Keratinocyte (primary cell): ENCODE measurements at regions not wholly inside any gene's neighbourhood (a gene's known extent, or its start where the extent isn't known, plus 50 kb on each side); places are given as distances from the start of the nearest gene placed in this dataset.
"Not testable (repeated sequence)": the region's sequence is repeated elsewhere in the genome, so short reads cannot be mapped to it uniquely, and the experiment has no call there.

Experiments
- DNase-seq: peaks from one replicate; pipeline ENCODE4 v3.0.0-alpha.2; 2011; ENCODE audit warnings: low read depth, missing footprints, low spot score
- FAIRE-seq: peaks from 2 replicates; lab custom pipeline; 2011; peaks lifted over from hg19 to GRCh38; lab: Jason Lieb, UNC
- H2AFZ ChIP-seq: 2 replicates; pipeline ENCODE4 v1.6.0; 2012; ENCODE audit warnings: low read length, control low read depth, inconsistent platforms; ENCODE audit not compliant: control insufficient read depth
- H3K27ac ChIP-seq: 2 replicates; pipeline ENCODE4 v1.5.1; 2011; ENCODE audit warnings: low read length; ENCODE audit not compliant: control insufficient read depth, insufficient read depth
- H3K27me3 ChIP-seq: 3 replicates; pipeline ENCODE4 v1.6.0; 2011; ENCODE audit warnings: low read length; ENCODE audit not compliant: control insufficient read depth, insufficient read depth; ENCODE audit errors: extremely low read depth
- H3K36me3 ChIP-seq, 2 experiments: 2 replicates in 1 of 2; 3 replicates in 1 of 2; pipeline ENCODE4 v1.5.1; 2011; ENCODE audit warnings: low read length in 2 of 2, mild to moderate bottlenecking in 1 of 2; ENCODE audit not compliant: control insufficient read depth in 2 of 2, insufficient read depth in 2 of 2; ENCODE audit errors: extremely low read depth in 1 of 2
- H3K4me1 ChIP-seq: 3 replicates; pipeline ENCODE4 v1.5.1; 2011; ENCODE audit warnings: low read length; ENCODE audit not compliant: control insufficient read depth, insufficient read depth; ENCODE audit errors: extremely low read depth
- H3K4me2 ChIP-seq: 3 replicates; pipeline ENCODE4 v1.6.0; 2011; ENCODE audit warnings: low read depth, low read length; ENCODE audit not compliant: control insufficient read depth, insufficient read depth; ENCODE audit errors: extremely low read depth
- H3K4me3 ChIP-seq, 3 experiments: fragments of 200-600 bp in 1 of 3; sonication (generic) in 1 of 3; 2 replicates in 2 of 3; 3 replicates in 1 of 3; pipeline ENCODE4 v1.5.1; 2011 to 2016; ENCODE audit warnings: low read length in 3 of 3, mild to moderate bottlenecking in 3 of 3, control low read depth in 2 of 3, inconsistent platforms in 1 of 3, low read depth in 1 of 3, mixed read lengths in 1 of 3, mixed run types in 1 of 3, moderate library complexity in 1 of 3; ENCODE audit not compliant: control insufficient read depth in 2 of 3, insufficient read depth in 2 of 3; ENCODE audit errors: extremely low read depth in 1 of 3
- H3K79me2 ChIP-seq: 2 replicates; pipeline ENCODE4 v1.6.0; 2012; ENCODE audit warnings: low read length; ENCODE audit not compliant: control insufficient read depth, insufficient read depth
- H3K9ac ChIP-seq: 3 replicates; pipeline ENCODE4 v1.6.0; 2011; ENCODE audit warnings: low read length; ENCODE audit not compliant: control insufficient read depth, insufficient read depth; ENCODE audit errors: extremely low read depth
- H3K9me1 ChIP-seq: 3 replicates; pipeline ENCODE4 v1.6.0; 2011; ENCODE audit warnings: low read length; ENCODE audit not compliant: control insufficient read depth, insufficient read depth; ENCODE audit errors: extremely low read depth
- H3K9me3 ChIP-seq: 2 replicates; pipeline ENCODE4 v1.5.1; 2012; ENCODE audit warnings: low read depth, low read length; ENCODE audit not compliant: control insufficient read depth
- H4K20me1 ChIP-seq: 3 replicates; pipeline ENCODE4 v1.6.0; 2011; ENCODE audit warnings: low read length; ENCODE audit not compliant: control insufficient read depth, insufficient read depth; ENCODE audit errors: extremely low read depth
- EZH2 ChIP-seq: IDR thresholded peaks from one replicate; pipeline ENCODE4 v1.6.1; 2012; ENCODE audit warnings: inconsistent platforms, mild to moderate bottlenecking, low read length, moderate library complexity
- dilution Hi-C: fragments of 300-500 bp; cut with MboI; formaldehyde crosslinking; loops from one replicate; pipeline ENCODE4 v1.7.0; 2020; ENCODE audit warnings: low sequenced_read_pairs; ENCODE audit not compliant: extremely low pct_ligation_motif_present
- TF ChIP-seq, protein P1 (sequence below), 3 experiments: IDR thresholded peaks in 1 of 3; conservative IDR thresholded peaks in 1 of 3; optimal IDR thresholded peaks in 1 of 3; 2 replicates in 2 of 3; 3 replicates in 1 of 3; pipeline versions ENCODE3 to v1.5.1; 2011; ENCODE audit warnings: low read length in 3 of 3, mild to moderate bottlenecking in 3 of 3, moderate library complexity in 2 of 3, control low read depth in 1 of 3, inconsistent platforms in 1 of 3; ENCODE audit not compliant: insufficient read depth in 2 of 3; ENCODE audit errors: extremely low read depth in 1 of 3

DNA sequence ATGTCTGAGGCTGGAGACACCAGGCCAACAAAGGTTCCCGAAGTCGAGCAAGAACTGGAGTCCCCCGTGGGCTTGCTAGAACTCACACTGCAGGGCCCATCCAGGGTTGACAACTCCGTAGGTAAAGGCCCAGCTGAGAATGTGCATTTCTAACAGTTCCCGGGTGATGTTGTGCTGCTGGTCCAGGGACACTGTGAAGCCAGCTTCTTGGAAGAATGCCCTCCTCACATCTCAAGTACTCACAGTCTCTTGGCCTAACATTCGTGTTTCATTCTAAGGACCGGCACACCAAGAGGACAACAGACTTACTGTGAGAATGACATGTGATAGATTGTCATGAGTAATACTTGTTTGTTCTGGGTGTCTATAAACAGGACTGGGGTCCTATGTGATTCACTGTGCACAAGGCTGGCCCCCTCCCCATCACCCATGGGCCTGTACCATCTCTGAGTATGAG lies 682.3 kb upstream of the IGFBP3 start:
- H3K27ac ChIP-seq = no peak overlapping the region
- no peaks in the 10 kb centered on the region for H3K4me1 ChIP-seq
- no peaks in the 10 kb centered on the region for H3K9me3 ChIP-seq
- dilution Hi-C loops = no loop called here
- DNase-seq (no peak), FAIRE-seq (no peak)
- H3K4me2 ChIP-seq = no peak overlapping the region
- TF ChIP-seq, protein P1, sequence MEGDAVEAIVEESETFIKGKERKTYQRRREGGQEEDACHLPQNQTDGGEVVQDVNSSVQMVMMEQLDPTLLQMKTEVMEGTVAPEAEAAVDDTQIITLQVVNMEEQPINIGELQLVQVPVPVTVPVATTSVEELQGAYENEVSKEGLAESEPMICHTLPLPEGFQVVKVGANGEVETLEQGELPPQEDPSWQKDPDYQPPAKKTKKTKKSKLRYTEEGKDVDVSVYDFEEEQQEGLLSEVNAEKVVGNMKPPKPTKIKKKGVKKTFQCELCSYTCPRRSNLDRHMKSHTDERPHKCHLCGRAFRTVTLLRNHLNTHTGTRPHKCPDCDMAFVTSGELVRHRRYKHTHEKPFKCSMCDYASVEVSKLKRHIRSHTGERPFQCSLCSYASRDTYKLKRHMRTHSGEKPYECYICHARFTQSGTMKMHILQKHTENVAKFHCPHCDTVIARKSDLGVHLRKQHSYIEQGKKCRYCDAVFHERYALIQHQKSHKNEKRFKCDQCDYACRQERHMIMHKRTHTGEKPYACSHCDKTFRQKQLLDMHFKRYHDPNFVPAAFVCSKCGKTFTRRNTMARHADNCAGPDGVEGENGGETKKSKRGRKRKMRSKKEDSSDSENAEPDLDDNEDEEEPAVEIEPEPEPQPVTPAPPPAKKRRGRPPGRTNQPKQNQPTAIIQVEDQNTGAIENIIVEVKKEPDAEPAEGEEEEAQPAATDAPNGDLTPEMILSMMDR (optimal IDR thresholded peaks at IDR 0.05 in 1 of 3, IDR thresholded peaks at IDR 0.05 in 1 of 3, conservative IDR thresholded peaks at IDR 0.05 in 1 of 3; ENCODE audit: extremely low read depth in 1 of 3, insufficient read depth in 2 of 3, low read length in 3 of 3) = no peak
- TF ChIP-seq EZH2 = no peak
- no peak overlapping the region for H3K9ac ChIP-seq
- no peaks in the 10 kb centered on the region for H4K20me1 ChIP-seq
- H3K36me3 ChIP-seq = no peaks in the 10 kb centered on the region
- no peaks in the 10 kb centered on the region for H3K79me2 ChIP-seq
- H2AFZ ChIP-seq = no peak overlapping the region
- H3K27me3 ChIP-seq = no peaks in the 10 kb centered on the region
- no peak overlapping the region for H3K4me3 ChIP-seq
- H3K9me1 ChIP-seq = no peaks in the 10 kb centered on the region

DNA sequence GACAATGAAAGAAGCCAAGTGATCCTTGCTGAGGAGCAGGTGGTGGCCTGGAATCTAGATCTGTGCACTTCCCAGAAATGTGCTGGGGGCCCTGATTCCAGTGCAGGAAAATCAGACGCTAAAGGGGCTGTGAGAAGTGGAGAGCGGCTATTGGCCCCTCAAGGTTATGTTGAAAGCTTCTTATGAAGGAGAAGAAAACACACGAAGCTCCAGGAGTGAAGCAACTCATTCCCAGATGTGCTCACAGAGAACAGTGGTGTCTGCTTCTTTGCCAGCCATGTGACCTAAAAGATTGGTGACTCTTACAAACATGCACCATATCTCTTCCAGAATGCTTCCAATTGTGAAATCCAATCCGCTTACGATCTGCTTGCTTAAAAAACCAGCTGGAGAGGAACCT lies 679.3 kb upstream of the IGFBP3 start:
- no peak overlapping the region for H3K4me2 ChIP-seq
- no peaks in the 10 kb centered on the region for H3K9me3 ChIP-seq
- H3K9me1 ChIP-seq = no peaks in the 10 kb centered on the region
- H3K36me3 ChIP-seq = no peaks in the 10 kb centered on the region
- H3K79me2 ChIP-seq = no peaks in the 10 kb centered on the region
- DNase-seq (no peak), FAIRE-seq (no peak)
- H4K20me1 ChIP-seq = no peaks in the 10 kb centered on the region
- no peak overlapping the region for H3K4me3 ChIP-seq
- no peak overlapping the region for H3K27ac ChIP-seq
- TF ChIP-seq EZH2 = no peak
- dilution Hi-C loops = no loop called here
- no peak overlapping the region for H2AFZ ChIP-seq
- H3K9ac ChIP-seq = no peak overlapping the region
- no peaks in the 10 kb centered on the region for H3K4me1 ChIP-seq
- no peaks in the 10 kb centered on the region for H3K27me3 ChIP-seq

GRCh38 chr7:46594831-46595230 lies 673.8 kb upstream of the IGFBP3 start:
- dilution Hi-C loops, H3K4me1 ChIP-seq, DNase-seq, H4K20me1 ChIP-seq, H3K9ac ChIP-seq, H3K4me2 ChIP-seq, H3K36me3 ChIP-seq, H3K27ac ChIP-seq, H3K9me1 ChIP-seq, H2AFZ ChIP-seq, H3K9me3 ChIP-seq, H3K79me2 ChIP-seq, H3K27me3 ChIP-seq, H3K4me3 ChIP-seq, FAIRE-seq: not testable (repeated sequence)

GRCh38 chr7:46590918-46591905 lies 670.1 kb upstream of the IGFBP3 start:
- H3K9ac ChIP-seq, H3K4me1 ChIP-seq, H3K36me3 ChIP-seq, H3K79me2 ChIP-seq, DNase-seq, H3K9me3 ChIP-seq, H3K9me1 ChIP-seq, FAIRE-seq, H4K20me1 ChIP-seq, H3K27ac ChIP-seq, H3K4me3 ChIP-seq, H3K4me2 ChIP-seq, H2AFZ ChIP-seq, dilution Hi-C loops, H3K27me3 ChIP-seq: not testable (repeated sequence)
